ENCODE measurements at regions not wholly inside any gene's neighbourhood (a gene's known extent, or its start where the extent isn't known, plus 50 kb on each side); places are given as distances from the start of the nearest gene placed in this dataset.

- no peak for DNase-seq
Observed at GRCh38 chr20:39600871-39601270, 638.7 kb downstream of the DHX35 start.

- DNase-seq, result no peak
Observed at GRCh38 chr20:39600156-39600555, 638.0 kb downstream of the DHX35 start.

- no peak for DNase-seq
Observed at GRCh38 chr20:39596554-39596953, 634.4 kb downstream of the DHX35 start.

- no peak for DNase-seq
Observed at GRCh38 chr20:39592371-39592770, 630.2 kb downstream of the DHX35 start.

GRCh38 chr20:39588148-39588757 lies 626.1 kb downstream of the DHX35 start:
- no peak for DNase-seq

GRCh38 chr20:39581034-39581433 lies 618.9 kb downstream of the DHX35 start:
- DNase-seq, result no peak

GRCh38 chr20:39576771-39577170 lies 614.6 kb downstream of the DHX35 start:
- no peak for DNase-seq

- no peak for DNase-seq
Observed at GRCh38 chr20:39574061-39574460, 611.9 kb downstream of the DHX35 start.

- DNase-seq, result no peak
Observed at GRCh38 chr20:39571171-39571570, 609.0 kb downstream of the DHX35 start.

GRCh38 chr20:39568109-39568508 lies 606.0 kb downstream of the DHX35 start:
- no peak for DNase-seq

GRCh38 chr20:39563349-39563748 lies 601.2 kb downstream of the DHX35 start:
- no peak for DNase-seq

- no peak for DNase-seq
Observed at GRCh38 chr20:39554341-39554740, 592.2 kb downstream of the DHX35 start.

- DNase-seq, result no peak
Observed at GRCh38 chr20:39553120-39553519, 591.0 kb downstream of the DHX35 start.

- DNase-seq, result no peak
Observed at GRCh38 chr20:39549733-39550132, 587.6 kb downstream of the DHX35 start.

- no peak for DNase-seq
Observed at GRCh38 chr20:39547546-39548408, 585.6 kb downstream of the DHX35 start.

GRCh38 chr20:39541136-39541803 lies 579.1 kb downstream of the DHX35 start:
- DNase-seq, result no peak

- DNase-seq, result no peak
Observed at GRCh38 chr20:39538317-39538716, 576.2 kb downstream of the DHX35 start.

- no peak for DNase-seq
Observed at GRCh38 chr20:39535301-39535700, 573.2 kb downstream of the DHX35 start.

- no peak for DNase-seq
Observed at GRCh38 chr20:39534846-39535245, 572.7 kb downstream of the DHX35 start.

GRCh38 chr20:39533858-39534257 lies 571.7 kb downstream of the DHX35 start:
- DNase-seq, result no peak

- DNase-seq, result no peak
Observed at GRCh38 chr20:39532205-39532604, 570.1 kb downstream of the DHX35 start.

GRCh38 chr20:39528436-39528835 lies 566.3 kb downstream of the DHX35 start:
- DNase-seq, result no peak
